NCI-H1048 (cell line): ENCODE measurements at regions not wholly inside any gene's neighbourhood (a gene's known extent, or its start where the extent isn't known, plus 50 kb on each side); places are given as distances from the start of the nearest gene placed in this dataset.

Experiments used
- DNase-seq: peaks from one replicate; lab custom pipeline; 2025; lab: John Stamatoyannopoulos, UW

DNA sequence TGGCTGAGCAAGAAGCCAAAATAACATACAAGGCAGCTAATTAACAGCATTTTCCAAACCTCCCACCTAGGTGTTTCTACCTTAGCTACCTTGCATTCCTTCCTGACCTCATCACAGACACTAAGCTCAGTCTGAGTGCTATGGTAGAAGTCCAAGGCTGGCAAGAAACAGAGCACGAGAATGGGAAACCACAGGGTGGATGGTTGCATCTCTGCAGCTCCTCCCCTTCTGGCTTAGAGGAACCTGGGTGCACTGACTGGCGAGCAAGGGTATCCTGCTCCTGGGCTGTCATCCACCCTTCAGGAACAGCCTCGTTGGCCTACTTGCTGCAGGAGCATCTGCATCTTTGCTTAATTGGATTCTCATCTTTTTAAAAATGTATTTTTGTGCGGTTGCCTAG is 73.1 kb upstream of the KIRREL3 start:
- DNase-seq: no peak

DNA sequence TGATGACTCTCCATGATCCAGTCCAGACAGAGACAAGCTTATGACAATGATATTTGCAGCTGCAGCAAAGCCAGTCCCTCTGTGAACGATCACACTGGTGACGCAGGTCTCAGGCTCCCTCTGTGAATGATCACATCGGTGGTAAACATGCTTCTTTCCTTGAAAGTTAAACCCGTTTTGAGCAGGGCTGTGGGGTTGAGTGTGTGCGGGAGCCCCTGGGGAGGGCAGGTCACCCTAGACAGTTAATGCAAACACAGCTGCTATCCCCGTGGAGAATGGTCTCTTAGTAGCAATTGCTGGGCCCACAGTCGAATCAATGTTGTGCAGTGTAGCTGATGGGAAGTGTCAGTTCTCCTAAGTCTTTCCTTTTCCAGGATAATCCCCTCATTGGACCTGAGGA is 71.0 kb upstream of the KIRREL3 start:
- no peak for DNase-seq

DNA sequence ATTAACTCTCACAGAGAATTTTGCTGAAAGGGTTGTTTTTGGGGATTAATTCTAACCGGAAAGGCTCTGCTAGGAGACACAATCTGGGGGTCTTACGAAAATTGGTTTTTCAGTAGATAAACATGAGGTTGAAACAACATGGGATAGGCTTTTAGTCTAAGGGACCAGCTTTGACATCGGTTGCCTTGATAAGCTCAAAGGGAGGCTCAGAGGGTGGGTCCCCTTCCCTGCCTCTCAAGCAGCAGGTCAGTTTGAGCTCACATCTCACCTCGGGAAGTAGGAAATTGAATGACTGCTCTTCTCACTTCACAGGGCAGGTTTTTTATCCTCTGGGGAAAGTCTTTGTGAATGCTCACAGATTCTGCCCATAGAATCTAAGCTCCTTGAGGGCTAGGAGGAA is 70.2 kb upstream of the KIRREL3 start:
- DNase-seq: no peak

- no peak for DNase-seq
Measured at GRCh38 chr11:127066401-127067090, 66.0 kb upstream of the KIRREL3 start.

GRCh38 chr11:127063241-127063640 is 62.7 kb upstream of the KIRREL3 start:
- no peak for DNase-seq

DNA sequence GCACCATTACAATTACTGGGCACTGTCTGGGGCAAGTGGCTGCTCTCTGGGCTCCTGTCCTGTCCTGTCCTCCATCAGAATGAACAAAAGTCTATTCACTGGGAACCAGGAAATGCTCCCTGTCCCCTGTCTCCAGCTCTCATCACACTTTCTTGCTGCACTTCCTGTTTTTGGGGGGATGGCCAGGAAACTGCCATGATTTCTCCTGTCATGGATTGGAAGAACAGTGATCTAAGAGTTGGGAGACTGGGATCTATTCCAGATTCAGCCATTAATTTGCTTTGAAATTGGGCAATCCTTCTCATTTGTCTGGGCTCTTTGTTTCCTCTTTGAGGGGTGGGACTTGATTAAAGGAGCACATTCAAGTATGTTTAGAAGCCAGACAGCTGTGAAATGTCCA is 61.4 kb upstream of the KIRREL3 start:
- DNase-seq: no peak

DNA sequence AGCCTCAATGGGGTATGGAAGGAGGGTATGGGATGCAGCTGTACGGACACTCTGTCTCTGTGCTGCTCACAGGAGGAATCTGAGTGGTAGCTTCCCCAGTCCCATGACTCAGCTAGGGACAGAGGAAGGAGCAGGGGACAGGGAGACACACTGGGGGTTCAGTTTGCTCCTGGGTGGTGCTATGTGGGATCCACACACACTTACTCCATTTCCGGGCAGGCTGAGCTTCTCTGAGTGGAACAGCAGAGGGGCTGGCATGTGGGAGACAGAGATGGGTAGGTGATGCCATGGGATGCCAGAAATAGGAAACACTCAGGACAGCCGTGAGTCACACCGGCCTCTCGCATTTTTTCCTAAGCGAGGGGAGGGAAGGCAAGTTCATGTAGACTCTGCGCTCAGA is 59.2 kb upstream of the KIRREL3 start:
- DNase-seq: no peak

DNA sequence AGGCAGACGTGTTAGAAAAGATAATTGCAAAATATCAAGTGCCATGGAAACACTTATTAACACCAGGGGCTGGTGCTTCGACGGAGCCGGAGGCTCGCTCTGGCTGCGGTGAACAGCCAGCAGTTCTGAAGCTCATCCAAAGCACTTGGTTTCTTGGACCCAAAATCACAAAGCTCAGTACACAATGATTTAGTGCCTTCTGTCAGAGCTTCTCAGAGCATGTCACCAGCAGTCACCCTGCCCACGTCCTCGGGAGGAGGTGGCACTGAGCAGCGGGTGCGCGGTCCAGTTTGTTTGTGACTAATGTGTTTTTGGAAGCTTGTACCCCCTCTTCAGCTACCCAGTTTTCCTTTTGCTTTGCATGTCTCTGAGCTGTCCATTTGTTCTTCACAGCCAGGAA is 58.7 kb upstream of the KIRREL3 start:
- DNase-seq: no peak

- no peak for DNase-seq
Measured at GRCh38 chr11:127058524-127058923, 58.0 kb upstream of the KIRREL3 start.

DNA sequence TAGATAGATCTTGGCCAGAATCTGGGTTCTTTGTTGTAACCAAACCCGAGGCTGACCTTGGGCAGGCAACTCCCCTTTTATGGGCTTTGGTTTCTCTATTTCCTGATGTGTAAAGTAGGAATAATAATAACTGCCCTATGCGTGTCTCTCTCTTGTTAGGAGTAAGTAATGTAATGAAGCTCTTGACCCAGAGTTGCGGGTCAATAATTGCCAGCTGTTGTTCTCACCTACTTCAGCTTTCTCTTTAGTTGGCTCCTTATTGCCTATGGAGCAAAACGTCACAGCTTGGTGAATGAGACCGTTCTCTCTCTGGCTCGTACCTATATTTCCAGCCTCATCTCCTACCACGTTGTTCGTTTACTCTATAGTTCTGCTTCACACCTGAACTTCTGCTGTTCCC is 56.6 kb upstream of the KIRREL3 start:
- DNase-seq: no peak

DNA sequence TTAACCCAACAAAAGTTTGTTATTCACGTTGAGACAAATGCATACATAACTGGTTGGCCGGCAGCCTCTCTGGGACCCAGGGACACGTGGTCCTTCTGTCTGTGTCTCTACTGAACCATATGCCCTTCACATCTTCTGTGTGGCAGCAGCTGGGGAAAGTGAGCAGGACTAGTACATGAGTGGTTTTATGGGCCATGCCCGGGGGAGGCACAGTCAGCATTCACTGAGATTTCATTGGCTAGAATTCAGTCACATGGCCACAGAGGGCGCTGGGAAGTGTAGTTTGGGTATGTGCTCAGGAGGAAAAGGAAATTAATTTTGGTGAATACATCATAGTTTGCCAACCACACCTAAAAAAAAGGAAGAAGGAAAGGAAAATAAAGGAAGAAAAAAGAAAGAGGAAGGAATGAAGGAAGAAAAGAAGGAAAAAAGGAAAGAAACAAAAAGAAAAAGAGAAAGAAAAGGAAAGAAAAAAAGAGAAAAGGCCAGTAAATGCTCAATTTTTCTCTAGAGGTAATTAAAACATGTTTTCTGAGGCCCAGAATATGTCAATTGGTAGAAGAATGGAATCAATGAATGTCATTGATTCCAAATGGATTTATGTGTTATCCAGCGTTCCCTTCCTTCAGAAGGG is 55.9 kb upstream of the KIRREL3 start:
- no peak for DNase-seq

DNA sequence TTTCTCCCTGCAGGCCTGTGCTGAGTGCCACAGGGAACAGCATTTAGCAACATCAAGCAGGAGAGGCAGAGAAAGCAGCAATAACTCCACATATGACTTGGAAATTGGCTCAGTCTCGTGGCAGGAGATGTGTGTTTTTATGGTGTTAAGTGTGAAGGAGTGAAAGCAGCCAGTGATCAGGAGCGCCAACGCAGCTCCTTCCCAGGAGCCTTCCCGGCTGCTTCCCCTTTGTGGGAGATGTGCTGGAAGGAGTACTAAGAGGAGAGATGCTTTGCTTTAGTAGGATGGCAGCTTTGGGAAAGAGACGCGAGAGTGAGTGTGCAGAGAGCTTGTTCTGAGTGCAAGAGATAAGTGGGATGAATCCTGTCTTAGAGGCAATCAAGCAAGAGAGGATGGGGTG is 54.7 kb upstream of the KIRREL3 start:
- no peak for DNase-seq

DNA sequence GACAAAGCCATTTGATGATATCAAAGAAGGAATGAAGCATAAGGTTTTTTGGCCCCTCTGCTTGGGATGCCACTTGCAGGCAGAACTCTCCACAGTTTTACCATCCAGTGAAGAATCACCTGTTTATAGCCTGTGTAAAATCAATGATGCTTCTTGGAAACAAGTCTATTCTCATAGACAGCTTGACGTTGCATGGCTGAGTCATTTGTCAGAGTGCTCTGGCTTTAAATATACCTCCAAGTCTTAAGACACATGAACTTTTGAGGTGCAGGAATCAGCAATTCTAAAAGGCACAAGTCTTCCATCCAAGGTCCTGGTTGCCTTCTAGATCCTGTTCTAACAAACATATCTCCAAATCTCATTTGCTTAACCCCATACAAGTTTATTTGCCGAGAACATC is 53.6 kb upstream of the KIRREL3 start:
- DNase-seq: no peak

GRCh38 chr11:127052404-127052803 is 51.8 kb upstream of the KIRREL3 start:
- no peak for DNase-seq
